GM12873 (cell line): ENCODE measurements at regions not wholly inside any gene's neighbourhood (a gene's known extent, or its start where the extent isn't known, plus 50 kb on each side); places are given as distances from the start of the nearest gene placed in this dataset.

Source experiments
- CTCF ChIP-seq: IDR thresholded peaks from 2 replicates; pipeline ENCODE4 v1.5.1; 2012; ENCODE audit warnings: low read depth, mild to moderate bottlenecking, moderate library complexity, low read length, control low read depth; ENCODE audit not compliant: insufficient read depth; ENCODE audit errors: missing control alignments

GRCh38 chr10:10333622-10334021 is 684.0 kb upstream of the CELF2 start:
- TF ChIP-seq CTCF = no peak

DNA sequence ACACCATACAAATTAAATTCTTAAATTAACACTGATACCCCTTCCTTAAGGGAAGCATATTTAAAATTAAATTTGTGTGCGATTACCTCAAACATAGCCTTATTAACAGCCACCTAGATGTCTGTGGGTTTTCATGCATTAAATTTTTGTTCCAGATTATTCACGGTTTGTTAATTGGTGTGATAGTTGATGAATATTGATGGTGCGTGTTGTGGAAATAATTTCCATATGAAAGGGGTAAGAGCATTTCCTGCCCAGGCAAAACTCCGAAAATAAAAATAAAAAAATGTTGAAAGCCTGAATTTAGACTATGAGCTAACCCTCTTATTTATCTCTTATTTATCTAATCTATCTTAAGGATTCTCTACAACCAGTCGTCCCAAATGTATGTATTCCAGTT is 679.3 kb upstream of the CELF2 start:
- no peak for TF ChIP-seq CTCF

- TF ChIP-seq CTCF = no peak
Measured at GRCh38 chr10:10346390-10347150, 671.1 kb upstream of the CELF2 start.

- no peak for TF ChIP-seq CTCF
Measured at GRCh38 chr10:10350050-10350449, 667.6 kb upstream of the CELF2 start.

GRCh38 chr10:10351451-10351850 is 666.2 kb upstream of the CELF2 start:
- TF ChIP-seq CTCF = no peak

DNA sequence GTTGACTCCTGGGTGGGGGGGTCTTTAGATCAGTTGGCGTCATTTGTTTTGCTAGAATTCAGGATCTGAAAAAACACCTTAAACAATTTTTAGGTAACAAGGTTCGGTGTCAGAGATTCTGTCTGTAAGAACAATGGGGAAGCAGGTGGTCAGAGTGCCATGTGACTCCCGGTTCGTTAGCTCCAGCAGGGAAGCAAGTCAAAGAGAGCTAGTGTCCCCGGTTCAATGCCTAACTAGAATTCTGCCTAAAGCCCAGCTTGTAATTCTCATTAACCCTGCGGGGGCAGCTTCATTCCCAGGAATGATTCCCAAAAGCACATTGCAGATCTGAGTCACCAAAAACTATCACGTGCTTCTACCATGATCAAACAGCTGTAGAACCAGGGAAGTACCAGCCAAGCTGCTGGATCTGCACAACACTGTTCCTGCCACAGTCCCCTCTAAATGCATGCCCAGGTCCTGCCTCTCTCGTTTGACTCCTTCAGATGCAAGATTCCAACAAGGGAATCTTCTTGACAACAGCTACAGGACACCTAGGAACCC is 664.3 kb upstream of the CELF2 start:
- no peak for TF ChIP-seq CTCF

- no peak for TF ChIP-seq CTCF
Measured at GRCh38 chr10:10359263-10359662, 658.4 kb upstream of the CELF2 start.
